ENCODE measurements at regions not wholly inside any gene's neighbourhood (a gene's known extent, or its start where the extent isn't known, plus 50 kb on each side); places are given as distances from the start of the nearest gene placed in this dataset.

DNA sequence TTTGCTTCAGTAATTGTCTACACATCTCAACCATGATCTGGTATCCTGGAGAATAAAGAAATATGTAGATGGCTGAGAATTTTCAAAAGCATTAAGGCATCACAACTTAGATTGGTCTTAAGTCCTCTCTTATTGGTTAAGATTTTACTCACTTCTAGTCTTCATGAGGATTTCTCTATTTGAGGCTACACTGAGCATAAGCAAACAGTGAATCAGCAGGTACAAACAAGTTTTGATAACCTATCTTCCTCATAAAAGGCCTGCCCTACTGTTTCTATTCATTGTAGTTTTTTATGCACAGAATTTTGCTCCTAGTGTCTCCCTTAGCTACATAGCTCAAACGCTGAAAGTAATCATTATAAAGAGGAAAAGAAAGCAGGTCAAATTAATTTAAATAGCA, 460.7 kb upstream of the RPS6KA3 start (continued):
- TF ChIP-seq, protein P1, sequence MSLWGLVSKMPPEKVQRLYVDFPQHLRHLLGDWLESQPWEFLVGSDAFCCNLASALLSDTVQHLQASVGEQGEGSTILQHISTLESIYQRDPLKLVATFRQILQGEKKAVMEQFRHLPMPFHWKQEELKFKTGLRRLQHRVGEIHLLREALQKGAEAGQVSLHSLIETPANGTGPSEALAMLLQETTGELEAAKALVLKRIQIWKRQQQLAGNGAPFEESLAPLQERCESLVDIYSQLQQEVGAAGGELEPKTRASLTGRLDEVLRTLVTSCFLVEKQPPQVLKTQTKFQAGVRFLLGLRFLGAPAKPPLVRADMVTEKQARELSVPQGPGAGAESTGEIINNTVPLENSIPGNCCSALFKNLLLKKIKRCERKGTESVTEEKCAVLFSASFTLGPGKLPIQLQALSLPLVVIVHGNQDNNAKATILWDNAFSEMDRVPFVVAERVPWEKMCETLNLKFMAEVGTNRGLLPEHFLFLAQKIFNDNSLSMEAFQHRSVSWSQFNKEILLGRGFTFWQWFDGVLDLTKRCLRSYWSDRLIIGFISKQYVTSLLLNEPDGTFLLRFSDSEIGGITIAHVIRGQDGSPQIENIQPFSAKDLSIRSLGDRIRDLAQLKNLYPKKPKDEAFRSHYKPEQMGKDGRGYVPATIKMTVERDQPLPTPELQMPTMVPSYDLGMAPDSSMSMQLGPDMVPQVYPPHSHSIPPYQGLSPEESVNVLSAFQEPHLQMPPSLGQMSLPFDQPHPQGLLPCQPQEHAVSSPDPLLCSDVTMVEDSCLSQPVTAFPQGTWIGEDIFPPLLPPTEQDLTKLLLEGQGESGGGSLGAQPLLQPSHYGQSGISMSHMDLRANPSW (CRISPR knock-in tag; conservative IDR thresholded peaks at IDR 0.05; ENCODE audit: low read depth), result no peak
- TF ChIP-seq TCF7 (CRISPR knock-in tag; IDR thresholded peaks at IDR 0.05; ENCODE audit: low read depth), result no peak
- TF ChIP-seq JAZF1 (CRISPR knock-in tag; IDR thresholded peaks at IDR 0.05), result no peak

DNA sequence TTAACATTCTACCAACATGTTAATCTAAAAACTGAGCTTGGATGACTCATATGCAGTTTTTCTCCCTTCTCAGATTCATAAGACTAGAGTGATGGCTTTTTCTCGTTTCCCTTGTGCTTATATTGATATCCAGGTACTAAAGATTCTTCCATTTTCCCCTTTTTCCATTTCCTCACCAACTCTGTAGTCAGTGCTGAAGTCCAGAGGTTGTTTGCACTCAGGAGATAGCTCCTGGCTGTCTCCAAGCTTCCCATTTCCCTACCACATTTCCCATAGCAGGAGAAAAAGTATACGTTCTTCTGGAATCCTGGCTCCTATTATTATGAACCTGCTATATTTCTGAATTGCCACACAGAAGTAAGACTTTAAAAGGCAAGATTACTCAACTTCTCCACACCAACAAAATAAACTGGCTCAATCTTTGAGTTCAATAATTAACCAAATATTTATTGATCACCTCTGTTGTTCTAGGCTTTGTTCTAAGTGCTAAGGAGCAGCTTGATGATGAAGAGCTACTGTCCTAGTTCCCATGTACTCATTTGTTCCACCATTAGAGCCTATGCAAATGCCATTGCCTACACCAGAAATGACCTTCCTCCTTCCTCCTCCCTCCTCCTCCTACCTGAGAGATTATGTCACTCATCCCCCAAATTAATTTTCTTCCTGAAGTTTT, 454.4 kb upstream of the RPS6KA3 start:
- ChIA-PET CTCF (no interaction called here), POLR2A (no interaction called here)
- no peak for DNase-seq (ENCODE audit: low spot score)
- Mint-ChIP-seq H3K9me3 (peaks cover 11% of the 10 kb centered on the region), H3K4me1 (peaks cover 15% of the 10 kb centered on the region), H3K27ac (no peak overlapping the region), H3K4me3 (no peak overlapping the region), H3K27me3 (ENCODE audit: low read depth) (no peaks in the 10 kb centered on the region), H3K36me3 (peaks cover 10% of the 10 kb centered on the region)
- TF ChIP-seq, protein P2, sequence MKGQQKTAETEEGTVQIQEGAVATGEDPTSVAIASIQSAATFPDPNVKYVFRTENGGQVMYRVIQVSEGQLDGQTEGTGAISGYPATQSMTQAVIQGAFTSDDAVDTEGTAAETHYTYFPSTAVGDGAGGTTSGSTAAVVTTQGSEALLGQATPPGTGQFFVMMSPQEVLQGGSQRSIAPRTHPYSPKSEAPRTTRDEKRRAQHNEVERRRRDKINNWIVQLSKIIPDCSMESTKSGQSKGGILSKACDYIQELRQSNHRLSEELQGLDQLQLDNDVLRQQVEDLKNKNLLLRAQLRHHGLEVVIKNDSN (CRISPR knock-in tag; IDR thresholded peaks at IDR 0.05), result no peak
- TF ChIP-seq, protein P3, sequence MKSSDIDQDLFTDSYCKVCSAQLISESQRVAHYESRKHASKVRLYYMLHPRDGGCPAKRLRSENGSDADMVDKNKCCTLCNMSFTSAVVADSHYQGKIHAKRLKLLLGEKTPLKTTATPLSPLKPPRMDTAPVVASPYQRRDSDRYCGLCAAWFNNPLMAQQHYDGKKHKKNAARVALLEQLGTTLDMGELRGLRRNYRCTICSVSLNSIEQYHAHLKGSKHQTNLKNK (CRISPR knock-in tag; IDR thresholded peaks at IDR 0.05), result no peak
- no peak for TF ChIP-seq ZNF423 (CRISPR knock-in tag; IDR thresholded peaks at IDR 0.05)
- TF ChIP-seq, protein P4, sequence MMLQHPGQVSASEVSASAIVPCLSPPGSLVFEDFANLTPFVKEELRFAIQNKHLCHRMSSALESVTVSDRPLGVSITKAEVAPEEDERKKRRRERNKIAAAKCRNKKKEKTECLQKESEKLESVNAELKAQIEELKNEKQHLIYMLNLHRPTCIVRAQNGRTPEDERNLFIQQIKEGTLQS (CRISPR knock-in tag; conservative IDR thresholded peaks at IDR 0.05), result no peak
- TF ChIP-seq, protein P5, sequence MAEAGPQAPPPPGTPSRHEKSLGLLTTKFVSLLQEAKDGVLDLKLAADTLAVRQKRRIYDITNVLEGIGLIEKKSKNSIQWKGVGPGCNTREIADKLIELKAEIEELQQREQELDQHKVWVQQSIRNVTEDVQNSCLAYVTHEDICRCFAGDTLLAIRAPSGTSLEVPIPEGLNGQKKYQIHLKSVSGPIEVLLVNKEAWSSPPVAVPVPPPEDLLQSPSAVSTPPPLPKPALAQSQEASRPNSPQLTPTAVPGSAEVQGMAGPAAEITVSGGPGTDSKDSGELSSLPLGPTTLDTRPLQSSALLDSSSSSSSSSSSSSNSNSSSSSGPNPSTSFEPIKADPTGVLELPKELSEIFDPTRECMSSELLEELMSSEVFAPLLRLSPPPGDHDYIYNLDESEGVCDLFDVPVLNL (CRISPR knock-in tag; IDR thresholded peaks at IDR 0.05; ENCODE audit: borderline replicate concordance, low read depth), result no peak
- TF ChIP-seq, protein P6, sequence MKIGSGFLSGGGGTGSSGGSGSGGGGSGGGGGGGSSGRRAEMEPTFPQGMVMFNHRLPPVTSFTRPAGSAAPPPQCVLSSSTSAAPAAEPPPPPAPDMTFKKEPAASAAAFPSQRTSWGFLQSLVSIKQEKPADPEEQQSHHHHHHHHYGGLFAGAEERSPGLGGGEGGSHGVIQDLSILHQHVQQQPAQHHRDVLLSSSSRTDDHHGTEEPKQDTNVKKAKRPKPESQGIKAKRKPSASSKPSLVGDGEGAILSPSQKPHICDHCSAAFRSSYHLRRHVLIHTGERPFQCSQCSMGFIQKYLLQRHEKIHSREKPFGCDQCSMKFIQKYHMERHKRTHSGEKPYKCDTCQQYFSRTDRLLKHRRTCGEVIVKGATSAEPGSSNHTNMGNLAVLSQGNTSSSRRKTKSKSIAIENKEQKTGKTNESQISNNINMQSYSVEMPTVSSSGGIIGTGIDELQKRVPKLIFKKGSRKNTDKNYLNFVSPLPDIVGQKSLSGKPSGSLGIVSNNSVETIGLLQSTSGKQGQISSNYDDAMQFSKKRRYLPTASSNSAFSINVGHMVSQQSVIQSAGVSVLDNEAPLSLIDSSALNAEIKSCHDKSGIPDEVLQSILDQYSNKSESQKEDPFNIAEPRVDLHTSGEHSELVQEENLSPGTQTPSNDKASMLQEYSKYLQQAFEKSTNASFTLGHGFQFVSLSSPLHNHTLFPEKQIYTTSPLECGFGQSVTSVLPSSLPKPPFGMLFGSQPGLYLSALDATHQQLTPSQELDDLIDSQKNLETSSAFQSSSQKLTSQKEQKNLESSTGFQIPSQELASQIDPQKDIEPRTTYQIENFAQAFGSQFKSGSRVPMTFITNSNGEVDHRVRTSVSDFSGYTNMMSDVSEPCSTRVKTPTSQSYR (CRISPR knock-in tag; IDR thresholded peaks at IDR 0.05), result no peak
- no peak for ATAC-seq

DNA sequence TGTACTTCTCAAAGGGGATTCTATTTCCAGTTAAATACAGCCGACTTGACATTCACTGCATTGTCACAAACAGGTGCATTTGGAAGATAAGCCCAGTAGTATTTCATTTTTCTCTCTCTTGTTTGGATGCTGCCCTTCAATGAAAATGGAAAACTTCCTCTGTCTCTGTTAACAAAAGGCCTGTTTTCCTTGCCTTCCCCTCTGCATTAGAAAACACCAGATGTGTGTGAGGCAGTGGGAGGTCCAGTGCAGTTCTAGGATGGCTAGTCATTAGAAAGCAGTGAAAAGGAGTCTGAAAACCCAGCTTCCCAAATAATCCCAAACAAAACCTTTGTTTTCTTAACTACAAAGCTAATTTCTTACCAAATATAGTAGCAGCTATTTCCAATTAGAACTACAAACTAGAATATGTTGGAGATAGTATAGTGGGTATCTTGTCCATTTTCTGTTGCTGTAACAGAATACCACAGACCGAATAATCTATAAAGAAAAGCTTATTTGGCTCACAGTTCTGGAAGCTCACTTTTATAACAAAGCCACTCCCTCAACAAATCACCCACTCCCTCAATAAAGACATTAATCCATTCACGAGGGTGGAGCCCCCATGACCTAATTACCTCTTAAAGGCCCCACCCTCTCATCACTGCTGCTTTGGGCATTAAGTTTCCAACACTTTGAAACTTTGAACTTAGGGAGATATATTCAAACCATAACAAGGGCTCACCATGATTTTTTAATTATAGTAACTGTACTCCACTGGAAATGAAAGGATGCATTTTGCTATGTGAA, 452.1 kb upstream of the RPS6KA3 start:
- DNase-seq (ENCODE audit: low spot score), result no peak
- peaks cover 15% of the 10 kb centered on the region for H3K4me1 Mint-ChIP-seq
- peak overlapping the region; percentile 88 for H3K27ac Mint-ChIP-seq
- H3K4me3 Mint-ChIP-seq, result no peak overlapping the region
- H3K27me3 Mint-ChIP-seq (ENCODE audit: low read depth), result no peaks in the 10 kb centered on the region
- POLR2A ChIA-PET, result no interaction called here
- CTCF ChIA-PET, result interaction anchor here (1.7 kb wide), 1 partner anchor 189 kb away, joined by 4 read pairs; no protein-coding TSS in a partner anchor
- peak; percentile 81 for ATAC-seq
- H3K36me3 Mint-ChIP-seq, result peaks cover 10% of the 10 kb centered on the region
- H3K9me3 Mint-ChIP-seq, result peaks cover 11% of the 10 kb centered on the region
- TF ChIP-seq ESRRA (CRISPR knock-in tag; IDR thresholded peaks at IDR 0.05; ENCODE audit: borderline replicate concordance) (no peak), SP1 (CRISPR knock-in tag; conservative IDR thresholded peaks at IDR 0.05) (no peak)
- TF ChIP-seq, protein P7, sequence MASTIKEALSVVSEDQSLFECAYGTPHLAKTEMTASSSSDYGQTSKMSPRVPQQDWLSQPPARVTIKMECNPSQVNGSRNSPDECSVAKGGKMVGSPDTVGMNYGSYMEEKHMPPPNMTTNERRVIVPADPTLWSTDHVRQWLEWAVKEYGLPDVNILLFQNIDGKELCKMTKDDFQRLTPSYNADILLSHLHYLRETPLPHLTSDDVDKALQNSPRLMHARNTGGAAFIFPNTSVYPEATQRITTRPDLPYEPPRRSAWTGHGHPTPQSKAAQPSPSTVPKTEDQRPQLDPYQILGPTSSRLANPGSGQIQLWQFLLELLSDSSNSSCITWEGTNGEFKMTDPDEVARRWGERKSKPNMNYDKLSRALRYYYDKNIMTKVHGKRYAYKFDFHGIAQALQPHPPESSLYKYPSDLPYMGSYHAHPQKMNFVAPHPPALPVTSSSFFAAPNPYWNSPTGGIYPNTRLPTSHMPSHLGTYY (CRISPR knock-in tag; IDR thresholded peaks at IDR 0.05), result no peak
- TF ChIP-seq, protein P6 (CRISPR knock-in tag; IDR thresholded peaks at IDR 0.05), result no peak
- TF ChIP-seq, protein P8, sequence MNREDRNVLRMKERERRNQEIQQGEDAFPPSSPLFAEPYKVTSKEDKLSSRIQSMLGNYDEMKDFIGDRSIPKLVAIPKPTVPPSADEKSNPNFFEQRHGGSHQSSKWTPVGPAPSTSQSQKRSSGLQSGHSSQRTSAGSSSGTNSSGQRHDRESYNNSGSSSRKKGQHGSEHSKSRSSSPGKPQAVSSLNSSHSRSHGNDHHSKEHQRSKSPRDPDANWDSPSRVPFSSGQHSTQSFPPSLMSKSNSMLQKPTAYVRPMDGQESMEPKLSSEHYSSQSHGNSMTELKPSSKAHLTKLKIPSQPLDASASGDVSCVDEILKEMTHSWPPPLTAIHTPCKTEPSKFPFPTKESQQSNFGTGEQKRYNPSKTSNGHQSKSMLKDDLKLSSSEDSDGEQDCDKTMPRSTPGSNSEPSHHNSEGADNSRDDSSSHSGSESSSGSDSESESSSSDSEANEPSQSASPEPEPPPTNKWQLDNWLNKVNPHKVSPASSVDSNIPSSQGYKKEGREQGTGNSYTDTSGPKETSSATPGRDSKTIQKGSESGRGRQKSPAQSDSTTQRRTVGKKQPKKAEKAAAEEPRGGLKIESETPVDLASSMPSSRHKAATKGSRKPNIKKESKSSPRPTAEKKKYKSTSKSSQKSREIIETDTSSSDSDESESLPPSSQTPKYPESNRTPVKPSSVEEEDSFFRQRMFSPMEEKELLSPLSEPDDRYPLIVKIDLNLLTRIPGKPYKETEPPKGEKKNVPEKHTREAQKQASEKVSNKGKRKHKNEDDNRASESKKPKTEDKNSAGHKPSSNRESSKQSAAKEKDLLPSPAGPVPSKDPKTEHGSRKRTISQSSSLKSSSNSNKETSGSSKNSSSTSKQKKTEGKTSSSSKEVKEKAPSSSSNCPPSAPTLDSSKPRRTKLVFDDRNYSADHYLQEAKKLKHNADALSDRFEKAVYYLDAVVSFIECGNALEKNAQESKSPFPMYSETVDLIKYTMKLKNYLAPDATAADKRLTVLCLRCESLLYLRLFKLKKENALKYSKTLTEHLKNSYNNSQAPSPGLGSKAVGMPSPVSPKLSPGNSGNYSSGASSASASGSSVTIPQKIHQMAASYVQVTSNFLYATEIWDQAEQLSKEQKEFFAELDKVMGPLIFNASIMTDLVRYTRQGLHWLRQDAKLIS (CRISPR knock-in tag; IDR thresholded peaks at IDR 0.05; ENCODE audit: borderline replicate concordance), result no peak

Data from WTC11 (cell line).